ENCODE measurements at regions not wholly inside any gene's neighbourhood (a gene's known extent, or its start where the extent isn't known, plus 50 kb on each side); places are given as distances from the start of the nearest gene placed in this dataset.
"Not testable (repeated sequence)": the region's sequence is repeated elsewhere in the genome, so short reads cannot be mapped to it uniquely, and the experiment has no call there.

GRCh38 chr12:8294662-8295061 is 67.2 kb upstream of the FAM90A1 start:
- TF ChIP-seq, protein P1, sequence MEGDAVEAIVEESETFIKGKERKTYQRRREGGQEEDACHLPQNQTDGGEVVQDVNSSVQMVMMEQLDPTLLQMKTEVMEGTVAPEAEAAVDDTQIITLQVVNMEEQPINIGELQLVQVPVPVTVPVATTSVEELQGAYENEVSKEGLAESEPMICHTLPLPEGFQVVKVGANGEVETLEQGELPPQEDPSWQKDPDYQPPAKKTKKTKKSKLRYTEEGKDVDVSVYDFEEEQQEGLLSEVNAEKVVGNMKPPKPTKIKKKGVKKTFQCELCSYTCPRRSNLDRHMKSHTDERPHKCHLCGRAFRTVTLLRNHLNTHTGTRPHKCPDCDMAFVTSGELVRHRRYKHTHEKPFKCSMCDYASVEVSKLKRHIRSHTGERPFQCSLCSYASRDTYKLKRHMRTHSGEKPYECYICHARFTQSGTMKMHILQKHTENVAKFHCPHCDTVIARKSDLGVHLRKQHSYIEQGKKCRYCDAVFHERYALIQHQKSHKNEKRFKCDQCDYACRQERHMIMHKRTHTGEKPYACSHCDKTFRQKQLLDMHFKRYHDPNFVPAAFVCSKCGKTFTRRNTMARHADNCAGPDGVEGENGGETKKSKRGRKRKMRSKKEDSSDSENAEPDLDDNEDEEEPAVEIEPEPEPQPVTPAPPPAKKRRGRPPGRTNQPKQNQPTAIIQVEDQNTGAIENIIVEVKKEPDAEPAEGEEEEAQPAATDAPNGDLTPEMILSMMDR (IDR thresholded peaks at IDR 0.05 in 2 of 3, conservative IDR thresholded peaks at IDR 0.05 in 1 of 3; ENCODE audit: control insufficient read depth in 2 of 3, extremely low read depth in 1 of 3, insufficient read depth in 1 of 3, low read depth in 3 of 3, low read length in 3 of 3): not testable (repeated sequence)
- not testable (repeated sequence) for TF ChIP-seq EED (IDR thresholded peaks at IDR 0.05; ENCODE audit: low read depth); NRF1 (conservative IDR thresholded peaks at IDR 0.05; ENCODE audit: low read depth, low read length); TBL1XR1 (IDR thresholded peaks at IDR 0.05; ENCODE audit: low read depth, low read length); BRCA1 (IDR thresholded peaks at IDR 0.05; ENCODE audit: low read depth, low read length); CBX3 (IDR thresholded peaks at IDR 0.05; ENCODE audit: borderline replicate concordance, low read depth); MTA3 (IDR thresholded peaks at IDR 0.05; ENCODE audit: borderline replicate concordance, low read length)
